ENCODE measurements at regions not wholly inside any gene's neighbourhood (a gene's known extent, or its start where the extent isn't known, plus 50 kb on each side); places are given as distances from the start of the nearest gene placed in this dataset.

DNA sequence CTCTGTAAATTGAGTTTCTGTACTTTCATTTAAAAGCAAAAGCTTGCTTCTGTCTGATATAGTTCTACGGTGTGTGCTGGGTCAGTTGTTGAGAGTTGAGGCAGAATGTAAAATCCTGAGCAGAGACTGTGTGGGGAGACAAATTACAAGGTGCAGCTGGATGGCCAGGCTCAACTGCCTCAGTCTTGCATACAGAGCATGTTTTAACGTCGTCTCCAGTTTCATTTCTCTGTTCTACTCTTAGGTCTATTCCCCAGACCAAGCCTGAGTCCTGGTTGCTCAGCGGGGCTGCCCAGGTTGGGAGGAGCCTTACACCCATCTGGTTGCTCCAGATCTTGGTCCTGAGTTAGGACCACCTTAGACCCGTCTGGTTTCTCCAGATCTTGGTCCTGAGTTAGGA is 54.4 kb upstream of the MEDAG start:
- Histone ChIP-seq H3K4me1 (no peaks in the 10 kb centered on the region), H3K9me3 (no peaks in the 10 kb centered on the region)
- intact Hi-C loops (cut with DNase I; ENCODE audit: low total_unique reads) = no loop called here

GRCh38 chr13:30855569-30855968 is 50.5 kb upstream of the MEDAG start:
- Histone ChIP-seq H3K9me3 (no peaks in the 10 kb centered on the region), H3K27me3 (no peaks in the 10 kb centered on the region), H3K27ac (no peak overlapping the region), H3K36me3 (no peaks in the 10 kb centered on the region), H3K4me1 (no peaks in the 10 kb centered on the region), H3K4me3 (no peak overlapping the region)
- intact Hi-C loops (cut with DNase I; ENCODE audit: low total_unique reads) = no loop called here
- TF ChIP-seq POLR2A (IDR thresholded peaks at IDR 0.05) = no peak
- TF ChIP-seq CTCF (IDR thresholded peaks at IDR 0.05) = no peak
- DNase-seq = no peak

More for the DNA sequence above, 54.4 kb upstream of the MEDAG start:
- no peaks in the 10 kb centered on the region for H3K27me3 ChIP-seq
- H3K36me3 ChIP-seq = no peaks in the 10 kb centered on the region
- DNase-seq = no peak
- no peak for TF ChIP-seq CTCF (IDR thresholded peaks at IDR 0.05)
- TF ChIP-seq POLR2A (IDR thresholded peaks at IDR 0.05) = no peak
- no peak overlapping the region for H3K4me3 ChIP-seq
- no peak overlapping the region for H3K27ac ChIP-seq

GRCh38 chr13:30856005-30856790 is 49.9 kb upstream of the MEDAG start:
- H3K27me3 ChIP-seq = no peaks in the 10 kb centered on the region
- no peaks in the 10 kb centered on the region for H3K36me3 ChIP-seq
- H3K4me3 ChIP-seq = no peak overlapping the region
- no peaks in the 10 kb centered on the region for H3K9me3 ChIP-seq
- no peak overlapping the region for H3K27ac ChIP-seq
- DNase-seq = no peak
- TF ChIP-seq POLR2A (IDR thresholded peaks at IDR 0.05) = no peak
- TF ChIP-seq CTCF (IDR thresholded peaks at IDR 0.05) = no peak
- intact Hi-C loops (cut with DNase I; ENCODE audit: low total_unique reads) = no loop called here
- no peaks in the 10 kb centered on the region for H3K4me1 ChIP-seq

Data from uterus (tissue), 3 donors.